Adrenal gland (tissue), 9 donors: ENCODE measurements at regions not wholly inside any gene's neighbourhood (a gene's known extent, or its start where the extent isn't known, plus 50 kb on each side); places are given as distances from the start of the nearest gene placed in this dataset.

Experiments
- DNase-seq, 7 donors: peaks; one replicate each; pipeline ENCODE4 v3.0.0-alpha.2; 2019 to 2020
- H3K27ac ChIP-seq, 5 donors: fragments of 200-600 bp; sonication (generic) in 4 of 5; 1 replicate in 3 of 5; 2 replicates in 2 of 5; pipeline versions ENCODE4 v1.5.1 to v1.8.0; 2016 to 2020; ENCODE audit warnings: mild to moderate bottlenecking in 1 of 5
- H3K27me3 ChIP-seq: fragments of 200-600 bp; 2 replicates; pipeline ENCODE4 v1.8.0; 2021
- H3K36me3 ChIP-seq, 2 donors: fragments of 200-600 bp; replicated peaks in 1 of 2; 1 replicate in 1 of 2; 2 replicates in 1 of 2; pipeline versions ENCODE4 v1.5.1 to v1.8.0; 2018 to 2022
- H3K4me1 ChIP-seq, 2 donors: fragments of 200-600 bp; replicated peaks in 1 of 2; 1 replicate in 1 of 2; 2 replicates in 1 of 2; pipeline versions ENCODE4 v1.5.1 to v1.8.0; 2018 to 2021
- H3K4me3 ChIP-seq, 4 donors: fragments of 200-600 bp; sonication (generic) in 3 of 4; one replicate each; pipeline ENCODE4 v1.5.1; 2016 to 2018
- H3K9me3 ChIP-seq, 3 donors: fragments of 200-600 bp; sonication (generic) in 1 of 3; replicated peaks in 1 of 3; 1 replicate in 2 of 3; 2 replicates in 1 of 3; pipeline versions ENCODE4 v1.5.1 to v1.8.0; 2016 to 2021
- POLR2A ChIP-seq, 2 donors: fragments of 450-650 bp; IDR thresholded peaks; one replicate each; pipeline ENCODE4 v1.6.1; 2017; ENCODE audit warnings: antibody characterized with exemption in 2 of 2, mild to moderate bottlenecking in 2 of 2, moderate library complexity in 1 of 2
- WGBS, 4 donors: extraction: QIAGEN DNeasy Blood & Tissue Kit in 2 of 4; methylation state at CpG; one replicate each; pipeline versions ENCODE4 v1.1.5 to v1.1.7; 2013 to 2017; 5-methylcytosine and 5-hydroxymethylcytosine counted together
- intact Hi-C, 2 donors: fragments of 100-400 bp; cut with DNase I; formaldehyde crosslinking; loops; one replicate each; pipeline versions ENCODE4 v1.14.1 to v1.15.0; 2022 to 2023
- TF ChIP-seq, protein P1 (sequence below), 6 experiments: fragments of 450-650 bp in 4 of 6; fragments of 200-600 bp in 2 of 6; sonication (generic) in 1 of 6; IDR thresholded peaks; 1 replicate in 5 of 6; 2 replicates in 1 of 6; pipeline versions ENCODE4 v1.5.1 to v1.8.0; 2016 to 2021; ENCODE audit warnings: antibody characterized with exemption in 6 of 6, mild to moderate bottlenecking in 2 of 6, moderate library complexity in 1 of 6
- donor health status: healthy with polysubstance abuse.
- donor health status: Bipolar disorder and iron deficiency.
- donor health status: DM: yes; HTN: yes; CAD: no.
- donor health status: DM: no; HTN: no; CAD: no.
- donor health status: DM: no; HTN: no; CAD: no.

DNA sequence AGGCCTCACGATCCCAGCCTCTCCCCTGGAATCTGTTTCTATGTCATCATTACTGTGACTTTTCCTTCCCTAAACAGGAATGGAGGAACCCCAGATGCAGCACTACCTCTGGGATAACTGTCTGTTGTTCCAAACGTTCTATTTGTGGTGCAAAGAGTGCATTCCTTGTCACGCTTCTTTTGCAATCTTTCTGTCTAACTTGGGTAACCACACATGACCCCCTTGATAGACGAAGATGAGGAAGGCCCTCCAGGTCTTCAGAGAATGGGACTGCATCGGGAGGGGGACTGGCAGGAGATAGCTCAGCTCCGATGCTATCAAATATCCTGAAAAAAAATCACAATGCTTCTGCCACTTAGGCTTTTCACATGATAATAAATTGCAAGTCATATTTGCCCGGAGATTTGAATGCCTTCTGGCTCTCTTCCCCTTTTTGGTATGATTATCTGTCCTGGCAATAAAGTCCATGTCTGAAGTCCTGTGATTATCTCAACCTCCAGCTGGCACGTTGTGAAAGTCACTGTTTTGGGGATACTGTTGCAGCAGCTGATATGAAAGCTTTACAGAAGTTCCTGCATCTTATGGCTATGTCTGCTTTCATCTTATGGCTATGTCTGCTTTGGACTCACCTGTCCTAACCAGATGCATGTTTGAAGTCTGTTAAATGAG is 148.7 kb upstream of the LMO4 start:
- Histone ChIP-seq H3K9me3 (no peaks in the 10 kb centered on the region), H3K36me3 (no peaks in the 10 kb centered on the region), H3K4me3 (no peak overlapping the region), H3K4me1 (no peaks in the 10 kb centered on the region), H3K27me3 (peaks cover 3% of the 10 kb centered on the region), H3K27ac (no peak overlapping the region)
- TF ChIP-seq, protein P1, sequence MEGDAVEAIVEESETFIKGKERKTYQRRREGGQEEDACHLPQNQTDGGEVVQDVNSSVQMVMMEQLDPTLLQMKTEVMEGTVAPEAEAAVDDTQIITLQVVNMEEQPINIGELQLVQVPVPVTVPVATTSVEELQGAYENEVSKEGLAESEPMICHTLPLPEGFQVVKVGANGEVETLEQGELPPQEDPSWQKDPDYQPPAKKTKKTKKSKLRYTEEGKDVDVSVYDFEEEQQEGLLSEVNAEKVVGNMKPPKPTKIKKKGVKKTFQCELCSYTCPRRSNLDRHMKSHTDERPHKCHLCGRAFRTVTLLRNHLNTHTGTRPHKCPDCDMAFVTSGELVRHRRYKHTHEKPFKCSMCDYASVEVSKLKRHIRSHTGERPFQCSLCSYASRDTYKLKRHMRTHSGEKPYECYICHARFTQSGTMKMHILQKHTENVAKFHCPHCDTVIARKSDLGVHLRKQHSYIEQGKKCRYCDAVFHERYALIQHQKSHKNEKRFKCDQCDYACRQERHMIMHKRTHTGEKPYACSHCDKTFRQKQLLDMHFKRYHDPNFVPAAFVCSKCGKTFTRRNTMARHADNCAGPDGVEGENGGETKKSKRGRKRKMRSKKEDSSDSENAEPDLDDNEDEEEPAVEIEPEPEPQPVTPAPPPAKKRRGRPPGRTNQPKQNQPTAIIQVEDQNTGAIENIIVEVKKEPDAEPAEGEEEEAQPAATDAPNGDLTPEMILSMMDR (IDR thresholded peaks at IDR 0.05) = no peak
- TF ChIP-seq POLR2A (IDR thresholded peaks at IDR 0.05) = no peak
- WGBS, 4 donors = 52 to 61% (median 54%) methylated on average over 8 of the region's 8 CpGs
- DNase-seq = no peak
- intact Hi-C loops = no loop called here

- intact Hi-C loops = no loop called here
- Histone ChIP-seq H3K9me3 (no peaks in the 10 kb centered on the region), H3K36me3 (no peaks in the 10 kb centered on the region), H3K4me1 (no peaks in the 10 kb centered on the region), H3K4me3 (no peak overlapping the region), H3K27me3 (peaks cover 3% of the 10 kb centered on the region), H3K27ac (no peak overlapping the region)
- WGBS, 4 donors = 52 to 71% (median 58%) methylated on average over 3 of the region's 3 CpGs
- no peak for DNase-seq
- TF ChIP-seq, protein P1 (IDR thresholded peaks at IDR 0.05) = no peak
- no peak for TF ChIP-seq POLR2A (IDR thresholded peaks at IDR 0.05)
Measured at GRCh38 chr1:87180682-87181081, 148.0 kb upstream of the LMO4 start.

GRCh38 chr1:87182611-87183010 is 146.1 kb upstream of the LMO4 start:
- H3K9me3 ChIP-seq = no peaks in the 10 kb centered on the region
- no peak for DNase-seq
- H3K4me3 ChIP-seq = no peak overlapping the region
- TF ChIP-seq, protein P1 (IDR thresholded peaks at IDR 0.05) = no peak
- H3K36me3 ChIP-seq = no peaks in the 10 kb centered on the region
- peaks cover 3% of the 10 kb centered on the region for H3K27me3 ChIP-seq
- H3K4me1 ChIP-seq = no peaks in the 10 kb centered on the region
- H3K27ac ChIP-seq = no peak overlapping the region
- intact Hi-C loops = no loop called here

DNA sequence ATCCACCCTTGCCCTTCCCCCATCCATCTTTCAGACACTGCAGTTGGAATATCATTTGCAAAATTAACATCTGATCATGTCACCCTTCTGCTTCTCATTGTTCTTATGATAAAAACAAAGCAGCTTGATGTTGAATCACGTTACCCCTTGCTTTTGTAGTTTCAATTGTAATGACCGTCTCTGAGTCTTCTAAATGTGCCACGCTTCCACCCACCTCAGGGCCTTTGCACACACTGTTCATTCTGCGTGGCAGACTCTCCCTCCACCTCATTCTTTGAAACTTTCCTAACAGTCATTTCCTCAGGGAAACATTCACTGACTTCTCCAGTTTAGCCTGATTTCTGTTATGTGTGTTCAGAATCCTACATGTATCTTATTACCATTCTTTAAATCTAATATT is 143.6 kb upstream of the LMO4 start:
- peaks cover 3% of the 10 kb centered on the region for H3K27me3 ChIP-seq
- DNase-seq = no peak
- no peak overlapping the region for H3K4me3 ChIP-seq
- no peaks in the 10 kb centered on the region for H3K36me3 ChIP-seq
- WGBS, 4 donors = 80 to 85% (median 83%) methylated on average over 4 of the region's 4 CpGs
- TF ChIP-seq, protein P1 (IDR thresholded peaks at IDR 0.05) = no peak
- TF ChIP-seq POLR2A (IDR thresholded peaks at IDR 0.05) = no peak
- no peaks in the 10 kb centered on the region for H3K9me3 ChIP-seq
- H3K27ac ChIP-seq = no peak overlapping the region
- intact Hi-C loops = no loop called here
- H3K4me1 ChIP-seq = no peaks in the 10 kb centered on the region
